Kidney tubule cell (primary cell): ENCODE measurements at regions not wholly inside any gene's neighbourhood (a gene's known extent, or its start where the extent isn't known, plus 50 kb on each side); places are given as distances from the start of the nearest gene placed in this dataset.

ENCODE experiments used
- DNase-seq: peaks from one replicate; pipeline ENCODE4 v3.0.0-alpha.2; 2018; ENCODE audit warnings: low spot score

GRCh38 chr4:134019657-134020056 is 181.9 kb downstream of the PABPC4L start:
- DNase-seq, result no peak

- no peak for DNase-seq
Observed at GRCh38 chr4:134018846-134019245, 182.7 kb downstream of the PABPC4L start.

- DNase-seq, result no peak
Observed at GRCh38 chr4:134001057-134001456, 200.5 kb downstream of the PABPC4L start.

GRCh38 chr4:133997436-133997835 is 204.2 kb downstream of the PABPC4L start:
- DNase-seq, result no peak

- no peak for DNase-seq
Observed at GRCh38 chr4:133996431-133997121, 205.0 kb downstream of the PABPC4L start.

GRCh38 chr4:133995243-133995960 is 206.2 kb downstream of the PABPC4L start:
- DNase-seq, result no peak

- DNase-seq, result no peak
Observed at GRCh38 chr4:133982533-133983224, 218.9 kb downstream of the PABPC4L start.

GRCh38 chr4:133981327-133981726 is 220.3 kb downstream of the PABPC4L start:
- DNase-seq, result no peak

GRCh38 chr4:133972586-133972985 is 229.0 kb downstream of the PABPC4L start:
- DNase-seq, result no peak

GRCh38 chr4:133969202-133969848 is 232.3 kb downstream of the PABPC4L start:
- no peak for DNase-seq

GRCh38 chr4:133968174-133968573 is 233.4 kb downstream of the PABPC4L start:
- no peak for DNase-seq

- DNase-seq, result no peak
Observed at GRCh38 chr4:133960975-133961374, 240.6 kb downstream of the PABPC4L start.

GRCh38 chr4:133943081-133943480 is 258.5 kb downstream of the PABPC4L start:
- DNase-seq, result no peak

GRCh38 chr4:133938061-133938460 is 263.5 kb downstream of the PABPC4L start:
- DNase-seq, result no peak

GRCh38 chr4:133929531-133930239 is 271.9 kb downstream of the PABPC4L start:
- DNase-seq, result peak; percentile 9

GRCh38 chr4:133921280-133922195 is 280.1 kb downstream of the PABPC4L start:
- DNase-seq, result peak; percentile 2

- DNase-seq, result no peak
Observed at GRCh38 chr4:133920236-133920635, 281.4 kb downstream of the PABPC4L start.

GRCh38 chr4:133910165-133910564 is 291.4 kb downstream of the PABPC4L start:
- no peak for DNase-seq

GRCh38 chr4:133903029-133903428 is 298.6 kb downstream of the PABPC4L start:
- no peak for DNase-seq

- no peak for DNase-seq
Observed at GRCh38 chr4:133891011-133891410, 310.6 kb downstream of the PABPC4L start.

GRCh38 chr4:133887723-133888122 is 313.9 kb downstream of the PABPC4L start:
- DNase-seq, result no peak
